Right lobe of liver (tissue), 6 donors: ENCODE measurements at regions not wholly inside any gene's neighbourhood (a gene's known extent, or its start where the extent isn't known, plus 50 kb on each side); places are given as distances from the start of the nearest gene placed in this dataset.

Source experiments
- ATAC-seq, 4 donors: fragments of 200-7000 bp; cut with Tn5 transposase; one replicate each; pipeline ENCODE4 v1.9.1; 2020; ENCODE audit warnings: mild to moderate bottlenecking in 4 of 4, moderate library complexity in 4 of 4
- DNase-seq, 3 donors: peaks; one replicate each; pipeline ENCODE4 v3.0.0-alpha.2; 2020
- H3K27ac ChIP-seq, 3 donors: fragments of 200-600 bp; one replicate each; pipeline ENCODE4 v1.8.0; 2022
- H3K27me3 ChIP-seq, 2 donors: fragments of 200-600 bp; one replicate each; pipeline ENCODE4 v1.8.0; 2022
- H3K36me3 ChIP-seq, 4 donors: fragments of 200-600 bp; sonication (generic) in 1 of 4; one replicate each; pipeline versions ENCODE4 v1.5.1 to v1.8.0; 2017 to 2022; ENCODE audit warnings: control low read depth in 1 of 4
- H3K4me1 ChIP-seq, 4 donors: fragments of 200-600 bp; sonication (generic) in 1 of 4; one replicate each; pipeline versions ENCODE4 v1.5.1 to v1.8.0; 2017 to 2022; ENCODE audit warnings: control low read depth in 1 of 4
- H3K4me3 ChIP-seq, 3 donors: fragments of 200-600 bp; one replicate each; pipeline ENCODE4 v1.8.0; 2022
- H3K9me3 ChIP-seq, 4 donors: fragments of 200-600 bp; sonication (generic) in 1 of 4; one replicate each; pipeline versions ENCODE4 v1.5.1 to v1.8.0; 2017 to 2022; ENCODE audit warnings: control low read depth in 1 of 4
- POLR2A ChIP-seq: fragments of 450-650 bp; IDR thresholded peaks from one replicate; pipeline ENCODE4 v1.6.1; 2017; ENCODE audit warnings: antibody characterized with exemption, mild to moderate bottlenecking
- WGBS: methylation state at CpG from one replicate; pipeline ENCODE4 v1.1.6; 2018; ENCODE audit warnings: low coverage, low lambda C conversion rate; ENCODE audit not compliant: insufficient coverage; ENCODE audit errors: missing lambda C conversion rate; 5-methylcytosine and 5-hydroxymethylcytosine counted together
- intact Hi-C, 2 donors: fragments of 100-400 bp; cut with DNase I; formaldehyde crosslinking; loops; one replicate each; pipeline versions ENCODE4 v1.11.2 to v1.14.1; 2022
- TF ChIP-seq, protein P1 (sequence below), 4 donors: fragments of 200-600 bp in 3 of 4; fragments of 450-650 bp in 1 of 4; IDR thresholded peaks; one replicate each; pipeline versions ENCODE4 v1.5.1 to v1.8.0; 2016 to 2022; ENCODE audit warnings: antibody characterized with exemption in 4 of 4, mild to moderate bottlenecking in 2 of 4
- donor health status: DM: no; HTN: yes; CAD: no.
- donor health status: DM: no; HTN: no; CAD: no.
- donor health status: DM: no; HTN: no; CAD: no.
- donor health status: DM: no; HTN: yes; CAD: no.
- donor health status: DM: no; HTN: yes; CAD: no.

- no peaks in the 10 kb centered on the region for H3K36me3 ChIP-seq
- H3K27me3 ChIP-seq, result no peaks in the 10 kb centered on the region
- TF ChIP-seq POLR2A, result no peak
- TF ChIP-seq, protein P1, sequence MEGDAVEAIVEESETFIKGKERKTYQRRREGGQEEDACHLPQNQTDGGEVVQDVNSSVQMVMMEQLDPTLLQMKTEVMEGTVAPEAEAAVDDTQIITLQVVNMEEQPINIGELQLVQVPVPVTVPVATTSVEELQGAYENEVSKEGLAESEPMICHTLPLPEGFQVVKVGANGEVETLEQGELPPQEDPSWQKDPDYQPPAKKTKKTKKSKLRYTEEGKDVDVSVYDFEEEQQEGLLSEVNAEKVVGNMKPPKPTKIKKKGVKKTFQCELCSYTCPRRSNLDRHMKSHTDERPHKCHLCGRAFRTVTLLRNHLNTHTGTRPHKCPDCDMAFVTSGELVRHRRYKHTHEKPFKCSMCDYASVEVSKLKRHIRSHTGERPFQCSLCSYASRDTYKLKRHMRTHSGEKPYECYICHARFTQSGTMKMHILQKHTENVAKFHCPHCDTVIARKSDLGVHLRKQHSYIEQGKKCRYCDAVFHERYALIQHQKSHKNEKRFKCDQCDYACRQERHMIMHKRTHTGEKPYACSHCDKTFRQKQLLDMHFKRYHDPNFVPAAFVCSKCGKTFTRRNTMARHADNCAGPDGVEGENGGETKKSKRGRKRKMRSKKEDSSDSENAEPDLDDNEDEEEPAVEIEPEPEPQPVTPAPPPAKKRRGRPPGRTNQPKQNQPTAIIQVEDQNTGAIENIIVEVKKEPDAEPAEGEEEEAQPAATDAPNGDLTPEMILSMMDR (IDR thresholded peaks at IDR 0.05), result no peak
- ATAC-seq, result no peak
- intact Hi-C loops, result no loop called here
- WGBS, result 60% methylated on average over 2 of the region's 4 CpGs
- no peaks in the 10 kb centered on the region for H3K9me3 ChIP-seq
- no peak for DNase-seq
- H3K27ac ChIP-seq, result no peak overlapping the region
- H3K4me3 ChIP-seq, result no peak overlapping the region
- no peaks in the 10 kb centered on the region for H3K4me1 ChIP-seq
Measured at GRCh38 chr17:77032929-77033328, 107.8 kb upstream of the SEC14L1 start.

GRCh38 chr17:77033892-77034404, 106.8 kb upstream of the SEC14L1 start:
- no peaks in the 10 kb centered on the region for H3K9me3 ChIP-seq
- DNase-seq (no peak), ATAC-seq (no peak)
- intact Hi-C loops, result no loop called here
- no peak overlapping the region for H3K4me3 ChIP-seq
- no peak overlapping the region for H3K27ac ChIP-seq
- no peaks in the 10 kb centered on the region for H3K4me1 ChIP-seq
- WGBS, result 35% methylated on average over 11 of the region's 13 CpGs
- no peaks in the 10 kb centered on the region for H3K27me3 ChIP-seq
- TF ChIP-seq, protein P1 (IDR thresholded peaks at IDR 0.05), result no peak
- no peak for TF ChIP-seq POLR2A
- H3K36me3 ChIP-seq, result no peaks in the 10 kb centered on the region

DNA sequence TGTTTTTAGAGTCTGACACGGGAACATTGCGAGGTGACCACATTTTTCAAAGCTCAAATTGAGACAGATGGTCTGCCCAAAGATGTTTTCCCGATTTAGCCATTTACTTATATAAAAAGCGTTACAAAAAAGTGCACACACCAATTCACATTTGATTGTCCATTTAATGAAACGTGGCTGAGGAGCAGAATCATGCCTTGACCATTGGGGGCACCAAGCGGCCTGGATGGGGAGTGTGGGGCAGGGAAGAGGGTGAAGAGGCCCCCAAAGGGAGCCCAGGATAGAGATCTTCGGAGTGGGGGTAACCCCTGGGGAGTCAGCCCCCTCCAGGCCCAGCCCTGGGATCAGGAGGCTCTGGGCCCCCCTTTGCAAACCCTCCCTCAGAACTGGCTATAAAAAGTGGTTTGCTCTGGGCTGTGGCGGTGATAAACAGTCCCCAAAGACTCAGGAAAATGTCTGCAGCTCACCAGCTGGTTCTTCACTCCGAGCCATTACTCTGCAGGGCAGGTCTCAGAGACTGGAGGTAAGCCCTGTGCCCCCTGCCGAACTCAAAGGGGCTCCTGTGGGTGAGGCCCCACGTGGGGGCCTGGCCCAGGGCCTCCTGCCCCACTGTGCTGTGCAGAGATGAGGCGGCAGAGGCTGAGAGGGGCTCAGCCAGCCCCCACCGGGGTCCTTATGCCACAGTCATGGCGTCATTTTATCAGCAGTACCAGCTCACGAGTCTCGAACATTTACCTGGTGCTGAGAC, 105.9 kb upstream of the SEC14L1 start:
- WGBS, result 37% methylated on average over 7 of the region's 16 CpGs
- no peak overlapping the region for H3K27ac ChIP-seq
- H3K27me3 ChIP-seq, result no peaks in the 10 kb centered on the region
- no peak overlapping the region for H3K4me3 ChIP-seq
- peak in 1 of 4 donors; percentile 20 for ATAC-seq
- H3K9me3 ChIP-seq, result no peaks in the 10 kb centered on the region
- intact Hi-C loops, result no loop called here
- TF ChIP-seq, protein P1 (IDR thresholded peaks at IDR 0.05), result no peak
- TF ChIP-seq POLR2A, result no peak
- no peak for DNase-seq
- H3K4me1 ChIP-seq, result no peaks in the 10 kb centered on the region
- H3K36me3 ChIP-seq, result no peaks in the 10 kb centered on the region

DNA sequence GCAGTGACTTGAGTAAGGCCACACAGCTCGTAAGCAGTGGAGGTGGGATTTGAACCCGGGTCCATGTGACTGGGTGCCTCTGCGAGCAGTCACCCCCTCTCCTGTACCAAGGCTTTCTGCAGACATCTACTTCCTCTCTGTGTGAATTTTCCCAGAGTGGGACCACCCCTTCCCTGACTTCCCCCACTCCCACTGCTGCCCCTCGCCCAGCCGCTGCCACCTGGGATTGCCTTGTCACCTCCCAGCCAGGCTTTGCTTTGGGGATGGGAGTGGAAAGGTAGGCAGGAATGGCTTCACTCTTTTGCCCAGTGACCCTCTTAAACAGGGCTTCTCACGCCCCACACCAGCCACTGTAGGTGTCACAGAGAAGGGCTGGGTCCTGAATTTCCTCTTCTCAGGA, 105.2 kb upstream of the SEC14L1 start:
- intact Hi-C loops, result no loop called here
- WGBS, result 61% methylated on average over 6 of the region's 6 CpGs
- Histone ChIP-seq H3K36me3 (no peaks in the 10 kb centered on the region), H3K27ac (no peak overlapping the region), H3K27me3 (no peaks in the 10 kb centered on the region), H3K4me3 (no peak overlapping the region), H3K4me1 (no peaks in the 10 kb centered on the region), H3K9me3 (no peaks in the 10 kb centered on the region)
- ATAC-seq (no peak), DNase-seq (no peak)
- no peak for TF ChIP-seq POLR2A
- TF ChIP-seq, protein P1 (IDR thresholded peaks at IDR 0.05), result no peak
